ENCODE measurements at regions not wholly inside any gene's neighbourhood (a gene's known extent, or its start where the extent isn't known, plus 50 kb on each side); places are given as distances from the start of the nearest gene placed in this dataset.

DNA sequence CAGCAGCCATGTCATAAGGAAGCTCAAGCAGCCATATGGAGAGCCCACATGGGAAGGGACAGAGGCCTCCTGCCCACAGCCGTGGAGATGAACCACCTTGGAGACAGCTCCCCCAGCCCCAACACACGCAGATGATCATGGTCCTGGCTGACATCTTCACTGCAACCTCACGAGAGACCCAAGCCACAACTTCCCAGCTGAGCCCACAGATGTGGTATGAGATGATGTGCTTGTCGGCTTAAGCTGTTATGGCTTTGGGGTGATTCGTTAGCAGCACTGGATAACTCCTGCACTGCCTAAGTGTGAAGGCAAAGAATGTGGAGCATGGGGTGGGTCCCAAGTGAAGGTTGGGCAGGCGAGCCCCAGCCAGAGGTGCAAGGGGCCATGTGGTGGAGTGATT, 163.4 kb downstream of the ERCC6L2 start (continued):
- TF ChIP-seq, protein P1, sequence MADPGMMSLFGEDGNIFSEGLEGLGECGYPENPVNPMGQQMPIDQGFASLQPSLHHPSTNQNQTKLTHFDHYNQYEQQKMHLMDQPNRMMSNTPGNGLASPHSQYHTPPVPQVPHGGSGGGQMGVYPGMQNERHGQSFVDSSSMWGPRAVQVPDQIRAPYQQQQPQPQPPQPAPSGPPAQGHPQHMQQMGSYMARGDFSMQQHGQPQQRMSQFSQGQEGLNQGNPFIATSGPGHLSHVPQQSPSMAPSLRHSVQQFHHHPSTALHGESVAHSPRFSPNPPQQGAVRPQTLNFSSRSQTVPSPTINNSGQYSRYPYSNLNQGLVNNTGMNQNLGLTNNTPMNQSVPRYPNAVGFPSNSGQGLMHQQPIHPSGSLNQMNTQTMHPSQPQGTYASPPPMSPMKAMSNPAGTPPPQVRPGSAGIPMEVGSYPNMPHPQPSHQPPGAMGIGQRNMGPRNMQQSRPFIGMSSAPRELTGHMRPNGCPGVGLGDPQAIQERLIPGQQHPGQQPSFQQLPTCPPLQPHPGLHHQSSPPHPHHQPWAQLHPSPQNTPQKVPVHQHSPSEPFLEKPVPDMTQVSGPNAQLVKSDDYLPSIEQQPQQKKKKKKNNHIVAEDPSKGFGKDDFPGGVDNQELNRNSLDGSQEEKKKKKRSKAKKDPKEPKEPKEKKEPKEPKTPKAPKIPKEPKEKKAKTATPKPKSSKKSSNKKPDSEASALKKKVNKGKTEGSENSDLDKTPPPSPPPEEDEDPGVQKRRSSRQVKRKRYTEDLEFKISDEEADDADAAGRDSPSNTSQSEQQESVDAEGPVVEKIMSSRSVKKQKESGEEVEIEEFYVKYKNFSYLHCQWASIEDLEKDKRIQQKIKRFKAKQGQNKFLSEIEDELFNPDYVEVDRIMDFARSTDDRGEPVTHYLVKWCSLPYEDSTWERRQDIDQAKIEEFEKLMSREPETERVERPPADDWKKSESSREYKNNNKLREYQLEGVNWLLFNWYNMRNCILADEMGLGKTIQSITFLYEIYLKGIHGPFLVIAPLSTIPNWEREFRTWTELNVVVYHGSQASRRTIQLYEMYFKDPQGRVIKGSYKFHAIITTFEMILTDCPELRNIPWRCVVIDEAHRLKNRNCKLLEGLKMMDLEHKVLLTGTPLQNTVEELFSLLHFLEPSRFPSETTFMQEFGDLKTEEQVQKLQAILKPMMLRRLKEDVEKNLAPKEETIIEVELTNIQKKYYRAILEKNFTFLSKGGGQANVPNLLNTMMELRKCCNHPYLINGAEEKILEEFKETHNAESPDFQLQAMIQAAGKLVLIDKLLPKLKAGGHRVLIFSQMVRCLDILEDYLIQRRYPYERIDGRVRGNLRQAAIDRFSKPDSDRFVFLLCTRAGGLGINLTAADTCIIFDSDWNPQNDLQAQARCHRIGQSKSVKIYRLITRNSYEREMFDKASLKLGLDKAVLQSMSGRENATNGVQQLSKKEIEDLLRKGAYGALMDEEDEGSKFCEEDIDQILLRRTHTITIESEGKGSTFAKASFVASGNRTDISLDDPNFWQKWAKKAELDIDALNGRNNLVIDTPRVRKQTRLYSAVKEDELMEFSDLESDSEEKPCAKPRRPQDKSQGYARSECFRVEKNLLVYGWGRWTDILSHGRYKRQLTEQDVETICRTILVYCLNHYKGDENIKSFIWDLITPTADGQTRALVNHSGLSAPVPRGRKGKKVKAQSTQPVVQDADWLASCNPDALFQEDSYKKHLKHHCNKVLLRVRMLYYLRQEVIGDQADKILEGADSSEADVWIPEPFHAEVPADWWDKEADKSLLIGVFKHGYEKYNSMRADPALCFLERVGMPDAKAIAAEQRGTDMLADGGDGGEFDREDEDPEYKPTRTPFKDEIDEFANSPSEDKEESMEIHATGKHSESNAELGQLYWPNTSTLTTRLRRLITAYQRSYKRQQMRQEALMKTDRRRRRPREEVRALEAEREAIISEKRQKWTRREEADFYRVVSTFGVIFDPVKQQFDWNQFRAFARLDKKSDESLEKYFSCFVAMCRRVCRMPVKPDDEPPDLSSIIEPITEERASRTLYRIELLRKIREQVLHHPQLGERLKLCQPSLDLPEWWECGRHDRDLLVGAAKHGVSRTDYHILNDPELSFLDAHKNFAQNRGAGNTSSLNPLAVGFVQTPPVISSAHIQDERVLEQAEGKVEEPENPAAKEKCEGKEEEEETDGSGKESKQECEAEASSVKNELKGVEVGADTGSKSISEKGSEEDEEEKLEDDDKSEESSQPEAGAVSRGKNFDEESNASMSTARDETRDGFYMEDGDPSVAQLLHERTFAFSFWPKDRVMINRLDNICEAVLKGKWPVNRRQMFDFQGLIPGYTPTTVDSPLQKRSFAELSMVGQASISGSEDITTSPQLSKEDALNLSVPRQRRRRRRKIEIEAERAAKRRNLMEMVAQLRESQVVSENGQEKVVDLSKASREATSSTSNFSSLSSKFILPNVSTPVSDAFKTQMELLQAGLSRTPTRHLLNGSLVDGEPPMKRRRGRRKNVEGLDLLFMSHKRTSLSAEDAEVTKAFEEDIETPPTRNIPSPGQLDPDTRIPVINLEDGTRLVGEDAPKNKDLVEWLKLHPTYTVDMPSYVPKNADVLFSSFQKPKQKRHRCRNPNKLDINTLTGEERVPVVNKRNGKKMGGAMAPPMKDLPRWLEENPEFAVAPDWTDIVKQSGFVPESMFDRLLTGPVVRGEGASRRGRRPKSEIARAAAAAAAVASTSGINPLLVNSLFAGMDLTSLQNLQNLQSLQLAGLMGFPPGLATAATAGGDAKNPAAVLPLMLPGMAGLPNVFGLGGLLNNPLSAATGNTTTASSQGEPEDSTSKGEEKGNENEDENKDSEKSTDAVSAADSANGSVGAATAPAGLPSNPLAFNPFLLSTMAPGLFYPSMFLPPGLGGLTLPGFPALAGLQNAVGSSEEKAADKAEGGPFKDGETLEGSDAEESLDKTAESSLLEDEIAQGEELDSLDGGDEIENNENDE (IDR thresholded peaks at IDR 0.05; ENCODE audit: insufficient replicate concordance, low read length) = no peak
- TF ChIP-seq RNF2 (IDR thresholded peaks at IDR 0.05; ENCODE audit: borderline replicate concordance, low read depth, low read length, missing control alignments, poor library complexity, severe bottlenecking) (no peak), FOSL1 (IDR thresholded peaks at IDR 0.05; ENCODE audit: insufficient read depth, low read depth, low read length) (no peak), TAF1 (IDR thresholded peaks at IDR 0.05; ENCODE audit: low read depth, low read length) (no peak), PHF8 (conservative IDR thresholded peaks at IDR 0.05; ENCODE audit: low read depth, low read length) (no peak), TAF7 (optimal IDR thresholded peaks at IDR 0.05; ENCODE audit: borderline replicate concordance, low read depth, low read length) (no peak), SP4 (IDR thresholded peaks at IDR 0.05; ENCODE audit: low read length) (no peak), ASH2L (IDR thresholded peaks at IDR 0.05; ENCODE audit: low read length) (no peak), SIRT6 (IDR thresholded peaks at IDR 0.05; ENCODE audit: low read length) (no peak), POLR2AphosphoS5 (IDR thresholded peaks at IDR 0.05; ENCODE audit: low read depth, low read length) (no peak), TEAD4 (IDR thresholded peaks at IDR 0.05; ENCODE audit: low read depth, low read length) (no peak), TCF12 (IDR thresholded peaks at IDR 0.05; ENCODE audit: low read depth, low read length) (no peak), JUND (IDR thresholded peaks at IDR 0.05; ENCODE audit: low read length) (no peak), SUZ12 (IDR thresholded peaks at IDR 0.05; ENCODE audit: low read length) (no peak)
